B cell (primary cell): ENCODE measurements at regions not wholly inside any gene's neighbourhood (a gene's known extent, or its start where the extent isn't known, plus 50 kb on each side); places are given as distances from the start of the nearest gene placed in this dataset.

Experiments used
- ATAC-seq: fragments of 200-7000 bp; cut with Tn5 transposase; one replicate; pipeline ENCODE4 v1.10.0; 2021; ENCODE audit warnings: low read depth, mild to moderate bottlenecking, moderate number of reproducible peaks, moderate library complexity
- CTCF ChIA-PET: fragments of 350-600 bp; sonication (Branson Sonifier 250); formaldehyde crosslinking; loops from one replicate; lab custom pipeline; 2021; ENCODE audit warnings: antibody characterized with exemption, inconsistent platforms; lab: Charles Lee
- POLR2A ChIA-PET: fragments of 350-600 bp; sonication (Branson Sonifier 250); formaldehyde crosslinking; loops from one replicate; lab custom pipeline; 2021; ENCODE audit warnings: antibody characterized with exemption; lab: Charles Lee
- DNase-seq: peaks from one replicate; pipeline ENCODE4 v3.0.0; 2013
- H2AFZ ChIP-seq: 2 replicates; pipeline ENCODE4 v1.6.1; 2012; ENCODE audit warnings: mild to moderate bottlenecking, low read depth, low read length; ENCODE audit not compliant: insufficient read depth, poor library complexity, severe bottlenecking
- H3K27ac ChIP-seq, 2 donors: 1 replicate in 1 of 2; 2 replicates in 1 of 2; pipeline ENCODE4 v1.5.1; 2012 to 2013; ENCODE audit warnings: low read length in 2 of 2, mild to moderate bottlenecking in 2 of 2, moderate library complexity in 1 of 2
- H3K27me3 ChIP-seq, 4 experiments: fragments of 200-600 bp in 1 of 4; sonication (generic) in 1 of 4; replicated peaks in 1 of 4; 1 replicate in 2 of 4; 2 replicates in 2 of 4; pipeline versions ENCODE4 v1.6.1 to v1.7.0; 2013 to 2016; ENCODE audit warnings: low read length in 3 of 4, mild to moderate bottlenecking in 2 of 4, mixed read lengths in 1 of 4, moderate library complexity in 1 of 4; ENCODE audit not compliant: insufficient read depth in 4 of 4, control insufficient read depth in 3 of 4; ENCODE audit errors: control extremely low read depth in 1 of 4
- H3K36me3 ChIP-seq, 2 experiments: replicated peaks in 1 of 2; 1 replicate in 1 of 2; 2 replicates in 1 of 2; pipeline versions ENCODE4 v1.6.1 to v1.7.1; 2013; ENCODE audit warnings: low read length in 1 of 2; ENCODE audit not compliant: insufficient read depth in 2 of 2, control insufficient read depth in 1 of 2; ENCODE audit errors: control extremely low read depth in 1 of 2, extremely low read depth in 1 of 2
- H3K4me1 ChIP-seq, 2 donors: fragments of 200-600 bp in 1 of 2; sonication (generic) in 1 of 2; 1 replicate in 1 of 2; 2 replicates in 1 of 2; pipeline versions ENCODE4 v1.5.1 to v1.6.1; 2013 to 2017; ENCODE audit warnings: low read length in 2 of 2; ENCODE audit not compliant: control insufficient read depth in 2 of 2, insufficient read depth in 2 of 2
- H3K4me2 ChIP-seq: replicated peaks from 2 replicates; pipeline ENCODE3; 2012; ENCODE audit warnings: mild to moderate bottlenecking, low read depth, low read length; ENCODE audit not compliant: poor library complexity, severe bottlenecking
- H3K4me3 ChIP-seq, 5 experiments: fragments of 200-600 bp in 1 of 5; sonication (generic) in 1 of 5; 1 replicate in 3 of 5; 2 replicates in 2 of 5; pipeline versions ENCODE4 v1.5.1 to v1.7.0; 2011 to 2016; ENCODE audit warnings: low read length in 4 of 5, mild to moderate bottlenecking in 4 of 5, low read depth in 2 of 5, control low read depth in 1 of 5, moderate library complexity in 1 of 5; ENCODE audit not compliant: insufficient read depth in 1 of 5; ENCODE audit errors: control extremely low read depth in 1 of 5, extremely low read depth in 1 of 5
- H3K79me2 ChIP-seq: fragments of 200-600 bp; sonication (generic); one replicate; pipeline ENCODE4 v1.6.0; 2016; ENCODE audit warnings: low read length; ENCODE audit not compliant: control insufficient read depth, insufficient read depth
- H3K9ac ChIP-seq: fragments of 200-600 bp; sonication (generic); 2 replicates; pipeline ENCODE4 v1.6.1; 2017; ENCODE audit warnings: mild to moderate bottlenecking, low read length, moderate library complexity
- H3K9me3 ChIP-seq, 3 donors: one replicate each; pipeline versions ENCODE4 v1.6.1 to v1.7.1; 2013; ENCODE audit warnings: low read length in 2 of 3; ENCODE audit not compliant: control insufficient read depth in 2 of 3, insufficient read depth in 1 of 3; ENCODE audit errors: control extremely low read depth in 1 of 3
- H4K20me1 ChIP-seq: 2 replicates; pipeline ENCODE4 v1.6.0; 2012; ENCODE audit warnings: mild to moderate bottlenecking, low read length; ENCODE audit not compliant: insufficient read depth, control insufficient read depth, poor library complexity, severe bottlenecking
- H3K27ac Mint-ChIP-seq: one replicate; pipeline ENCODE4 v1.8.0; 2021; ENCODE audit warnings: mixed read lengths
- H3K27me3 Mint-ChIP-seq: one replicate; pipeline ENCODE4 v1.8.0; 2021; ENCODE audit warnings: mixed read lengths
- H3K4me1 Mint-ChIP-seq: one replicate; pipeline ENCODE4 v1.8.0; 2021; ENCODE audit warnings: mixed read lengths
- H3K4me3 Mint-ChIP-seq: one replicate; pipeline ENCODE4 v1.8.0; 2021; ENCODE audit warnings: mixed read lengths
- H3K9me3 Mint-ChIP-seq: one replicate; pipeline ENCODE4 v1.8.0; 2022; ENCODE audit warnings: mixed read lengths; ENCODE audit not compliant: insufficient read depth
- CTCF ChIP-seq: fragments of 200-600 bp; IDR thresholded peaks from one replicate; pipeline ENCODE4 v1.8.0; 2022; ENCODE audit warnings: antibody characterized with exemption, mild to moderate bottlenecking
- EZH2 ChIP-seq: IDR thresholded peaks from 2 replicates; pipeline ENCODE4 v1.6.1; 2012; ENCODE audit warnings: borderline replicate concordance, low read depth, mild to moderate bottlenecking, moderate library complexity, low read length; ENCODE audit not compliant: insufficient read depth, poor library complexity, severe bottlenecking
- WGBS: methylation state at CpG from one replicate; pipeline ENCODE4 v1.1.5; 2013; ENCODE audit warnings: missing lambda C conversion rate; ENCODE audit not compliant: insufficient coverage; 5-methylcytosine and 5-hydroxymethylcytosine counted together
- intact Hi-C: fragments of 100-400 bp; cut with micrococcal nuclease; formaldehyde crosslinking; loops from one replicate; pipeline ENCODE4 v1.10.0; 2022

- peaks cover 0 to 6% (median 0%) of the 10 kb centered on the region in 3 donors for H3K9me3 ChIP-seq
- no peak for TF ChIP-seq EZH2
- TF ChIP-seq CTCF = no peak
- no peak overlapping the region for H3K27ac Mint-ChIP-seq
- no peak overlapping the region for H3K4me2 ChIP-seq
- no peaks in the 10 kb centered on the region for H3K4me1 ChIP-seq
- DNase-seq (no peak), ATAC-seq (no peak)
- H3K4me1 Mint-ChIP-seq = no peaks in the 10 kb centered on the region
- no peaks in the 10 kb centered on the region for H3K9me3 Mint-ChIP-seq
- H3K4me3 ChIP-seq = no peak overlapping the region
- CTCF ChIA-PET = no interaction called here
- intact Hi-C loops = no loop called here
- POLR2A ChIA-PET = no interaction called here
- peaks cover 21% of the 10 kb centered on the region for H3K27me3 Mint-ChIP-seq
- no peaks in the 10 kb centered on the region for H3K79me2 ChIP-seq
- H2AFZ ChIP-seq = no peak overlapping the region
- 67% methylated on average over 1 of the region's 1 CpG for WGBS
- H4K20me1 ChIP-seq = no peaks in the 10 kb centered on the region
- no peak overlapping the region for H3K4me3 Mint-ChIP-seq
- no peaks in the 10 kb centered on the region for H3K36me3 ChIP-seq
- no peak overlapping the region for H3K9ac ChIP-seq
- peaks cover 0 to 3% (median 0%) of the 10 kb centered on the region in 4 experiments for H3K27me3 ChIP-seq
- no peak overlapping the region for H3K27ac ChIP-seq
Observed at GRCh38 chr11:11164334-11164690, 188.7 kb downstream of the CSNK2A3 start.

GRCh38 chr11:11163669-11164333 is 189.2 kb downstream of the CSNK2A3 start:
- Mint-ChIP-seq H3K4me1 (no peaks in the 10 kb centered on the region), H3K9me3 (no peaks in the 10 kb centered on the region), H3K4me3 (no peak overlapping the region), H3K27me3 (peaks cover 21% of the 10 kb centered on the region), H3K27ac (no peak overlapping the region)
- Histone ChIP-seq H3K27ac (no peak overlapping the region), H3K79me2 (no peaks in the 10 kb centered on the region), H3K4me2 (no peak overlapping the region), H3K9me3 (peaks cover 0 to 6% (median 0%) of the 10 kb centered on the region in 3 donors), H4K20me1 (no peaks in the 10 kb centered on the region), H3K4me3 (no peak overlapping the region), H3K36me3 (no peaks in the 10 kb centered on the region), H3K9ac (no peak overlapping the region), H2AFZ (no peak overlapping the region), H3K27me3 (peaks cover 0 to 3% (median 0%) of the 10 kb centered on the region in 4 experiments), H3K4me1 (no peaks in the 10 kb centered on the region)
- TF ChIP-seq EZH2 = no peak
- POLR2A ChIA-PET = no interaction called here
- CTCF ChIA-PET = no interaction called here
- ATAC-seq (no peak), DNase-seq (no peak)
- intact Hi-C loops = no loop called here
- 100% methylated on average over 3 of the region's 4 CpGs for WGBS
